ENCODE measurements at regions not wholly inside any gene's neighbourhood (a gene's known extent, or its start where the extent isn't known, plus 50 kb on each side); places are given as distances from the start of the nearest gene placed in this dataset.

GRCh38 chr4:134018846-134019245, 182.7 kb downstream of the PABPC4L start:
- TF ChIP-seq CTCF (IDR thresholded peaks at IDR 0.05), result no peak

DNA sequence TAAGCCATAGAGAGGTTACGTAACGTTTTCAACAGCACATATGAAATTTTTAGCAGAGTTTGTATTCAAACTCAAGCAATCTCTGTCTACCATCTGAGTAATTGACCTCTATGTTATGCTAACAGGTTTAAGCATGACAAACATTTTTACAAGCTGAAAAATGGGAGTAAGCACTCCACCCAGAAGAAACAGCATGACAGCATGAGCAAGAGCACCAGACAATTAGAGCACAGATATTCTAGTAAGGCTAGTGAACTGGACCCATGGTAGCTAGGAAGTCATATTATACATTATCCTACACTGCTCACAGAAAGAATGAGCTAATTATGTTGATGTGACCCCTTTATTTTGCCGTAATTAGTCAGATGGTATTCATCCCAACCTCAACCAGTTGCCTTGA, 200.5 kb downstream of the PABPC4L start:
- TF ChIP-seq CTCF (IDR thresholded peaks at IDR 0.05), result no peak

GRCh38 chr4:133997436-133997835, 204.2 kb downstream of the PABPC4L start:
- TF ChIP-seq CTCF (IDR thresholded peaks at IDR 0.05), result no peak

- TF ChIP-seq CTCF (IDR thresholded peaks at IDR 0.05), result no peak
Observed at GRCh38 chr4:133996431-133997121, 205.0 kb downstream of the PABPC4L start.

GRCh38 chr4:133995243-133995960, 206.2 kb downstream of the PABPC4L start:
- TF ChIP-seq CTCF (IDR thresholded peaks at IDR 0.05), result no peak

DNA sequence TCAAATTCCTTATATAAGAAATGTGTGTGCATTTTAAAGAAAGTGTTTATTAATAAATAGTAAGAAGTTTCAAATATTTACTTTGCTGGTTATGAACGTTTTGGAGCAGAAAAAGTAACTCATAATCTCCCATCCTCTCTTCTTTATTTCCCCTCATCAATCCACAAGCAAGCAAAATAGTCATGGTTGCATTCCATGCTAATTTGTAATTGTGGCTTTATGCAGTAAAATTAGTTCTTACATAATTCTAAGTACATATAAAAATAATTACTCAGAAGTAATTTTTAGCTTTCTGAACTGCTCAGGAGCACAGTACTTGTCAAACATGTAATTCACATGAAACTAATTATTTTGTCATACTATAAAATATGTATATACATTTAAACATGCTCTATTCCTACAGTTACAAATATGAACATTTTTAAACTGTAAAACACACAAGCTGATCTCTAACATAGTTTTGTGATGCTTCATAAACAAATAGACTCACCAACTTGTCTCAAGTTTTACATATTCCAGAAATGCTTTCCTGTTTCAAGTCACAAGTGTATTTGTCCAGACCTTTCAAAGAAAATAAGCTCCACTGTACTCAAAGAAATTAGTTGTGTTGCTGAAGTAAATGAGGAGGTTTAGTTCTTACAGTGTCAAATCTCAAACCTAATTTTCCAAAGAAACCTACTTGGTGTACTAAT, 218.9 kb downstream of the PABPC4L start:
- TF ChIP-seq CTCF (IDR thresholded peaks at IDR 0.05), result no peak

DNA sequence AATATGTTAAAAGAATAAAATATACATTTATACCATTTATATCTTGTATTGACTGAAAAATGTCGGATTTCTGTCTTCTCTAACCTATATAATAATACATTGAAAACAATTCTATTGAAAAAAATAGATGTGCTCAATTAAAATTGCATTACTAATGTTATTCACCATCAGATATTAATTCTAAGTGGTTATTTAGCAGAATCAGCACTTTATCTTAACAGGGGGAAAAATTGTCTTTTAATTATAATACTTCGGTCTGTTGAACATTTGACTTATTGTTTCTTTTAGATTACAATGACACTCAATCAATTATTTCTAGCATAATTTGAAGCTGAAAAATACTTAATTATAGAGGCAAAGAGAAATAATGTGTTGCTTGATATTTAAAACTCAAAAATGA, 220.3 kb downstream of the PABPC4L start:
- TF ChIP-seq CTCF (IDR thresholded peaks at IDR 0.05), result no peak
